ENCODE measurements at regions not wholly inside any gene's neighbourhood (a gene's known extent, or its start where the extent isn't known, plus 50 kb on each side); places are given as distances from the start of the nearest gene placed in this dataset.

DNA sequence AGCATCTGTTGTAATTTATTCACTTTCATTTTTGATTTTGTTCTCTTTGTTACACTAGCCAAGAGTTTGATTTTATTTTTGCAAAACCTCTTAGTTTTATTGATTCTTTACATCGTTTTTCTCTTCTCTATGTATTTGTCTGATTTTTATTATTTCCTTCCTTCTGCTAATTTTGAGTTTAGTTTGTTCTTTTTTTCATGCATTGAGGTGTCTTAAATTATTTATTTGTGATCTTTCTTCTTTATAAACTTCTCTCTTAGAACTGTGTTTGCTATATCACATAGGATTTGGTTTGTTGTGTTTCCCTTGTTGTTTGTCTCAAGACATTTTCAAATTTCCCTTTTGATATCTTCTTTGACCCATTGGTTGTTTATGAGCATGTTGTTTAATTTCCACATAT is 51.7 kb upstream of the NFKBIA start:
- no peak overlapping the region for H3K4me3 ChIP-seq (ENCODE audit: control insufficient read depth, low read depth, low read length)
- DNase-seq (ENCODE audit: low read depth) = no peak
- TF ChIP-seq, protein P1, sequence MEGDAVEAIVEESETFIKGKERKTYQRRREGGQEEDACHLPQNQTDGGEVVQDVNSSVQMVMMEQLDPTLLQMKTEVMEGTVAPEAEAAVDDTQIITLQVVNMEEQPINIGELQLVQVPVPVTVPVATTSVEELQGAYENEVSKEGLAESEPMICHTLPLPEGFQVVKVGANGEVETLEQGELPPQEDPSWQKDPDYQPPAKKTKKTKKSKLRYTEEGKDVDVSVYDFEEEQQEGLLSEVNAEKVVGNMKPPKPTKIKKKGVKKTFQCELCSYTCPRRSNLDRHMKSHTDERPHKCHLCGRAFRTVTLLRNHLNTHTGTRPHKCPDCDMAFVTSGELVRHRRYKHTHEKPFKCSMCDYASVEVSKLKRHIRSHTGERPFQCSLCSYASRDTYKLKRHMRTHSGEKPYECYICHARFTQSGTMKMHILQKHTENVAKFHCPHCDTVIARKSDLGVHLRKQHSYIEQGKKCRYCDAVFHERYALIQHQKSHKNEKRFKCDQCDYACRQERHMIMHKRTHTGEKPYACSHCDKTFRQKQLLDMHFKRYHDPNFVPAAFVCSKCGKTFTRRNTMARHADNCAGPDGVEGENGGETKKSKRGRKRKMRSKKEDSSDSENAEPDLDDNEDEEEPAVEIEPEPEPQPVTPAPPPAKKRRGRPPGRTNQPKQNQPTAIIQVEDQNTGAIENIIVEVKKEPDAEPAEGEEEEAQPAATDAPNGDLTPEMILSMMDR (conservative IDR thresholded peaks at IDR 0.05; ENCODE audit: control insufficient read depth, insufficient read depth, low read depth, low read length) = no peak

DNA sequence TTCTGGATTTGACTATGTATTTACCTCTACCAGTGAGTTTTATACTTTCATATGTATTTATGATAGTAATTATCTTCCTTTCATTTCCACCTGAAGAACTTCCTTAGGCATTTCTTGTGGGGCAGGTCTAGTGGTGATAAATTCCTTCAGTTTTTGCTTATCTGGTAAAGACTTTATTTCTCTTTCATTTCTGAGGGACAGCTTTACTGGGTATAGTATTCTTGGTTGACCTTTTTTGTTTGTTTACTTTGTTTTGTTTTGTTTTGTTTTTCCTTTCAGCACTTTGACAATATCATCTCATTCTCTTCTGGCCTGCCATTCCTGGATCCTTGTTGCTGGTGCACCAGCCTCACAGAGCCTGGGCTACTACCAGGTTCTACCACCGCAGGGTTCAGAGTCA is 53.9 kb upstream of the NFKBIA start:
- no peak for DNase-seq (ENCODE audit: low read depth)
- H3K4me3 ChIP-seq (ENCODE audit: control insufficient read depth, low read depth, low read length) = no peak overlapping the region
- TF ChIP-seq, protein P1 (conservative IDR thresholded peaks at IDR 0.05; ENCODE audit: control insufficient read depth, insufficient read depth, low read depth, low read length) = no peak

DNA sequence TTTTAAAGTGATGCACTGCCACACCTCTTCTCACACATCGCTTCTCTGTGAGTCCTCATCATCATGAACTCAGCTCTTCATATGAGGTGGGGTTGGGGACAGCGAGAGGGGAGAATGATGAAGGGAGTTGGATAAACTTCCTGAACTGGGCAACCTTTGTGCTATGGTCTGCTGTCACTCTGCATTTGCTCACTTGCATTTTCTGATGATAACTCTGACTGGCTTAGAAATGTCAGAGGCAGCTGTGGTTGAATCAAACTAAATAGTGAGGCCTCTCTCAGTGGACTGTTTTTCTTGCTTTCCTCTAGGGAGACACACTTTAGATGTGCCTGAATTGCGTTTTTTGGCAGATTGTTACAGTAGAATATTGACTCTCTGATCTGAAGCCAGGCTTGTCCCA is 55.2 kb upstream of the NFKBIA start:
- H3K4me3 ChIP-seq (ENCODE audit: control insufficient read depth, low read depth, low read length) = no peak overlapping the region
- TF ChIP-seq, protein P1 (conservative IDR thresholded peaks at IDR 0.05; ENCODE audit: control insufficient read depth, insufficient read depth, low read depth, low read length) = no peak
- no peak for DNase-seq (ENCODE audit: low read depth)

DNA sequence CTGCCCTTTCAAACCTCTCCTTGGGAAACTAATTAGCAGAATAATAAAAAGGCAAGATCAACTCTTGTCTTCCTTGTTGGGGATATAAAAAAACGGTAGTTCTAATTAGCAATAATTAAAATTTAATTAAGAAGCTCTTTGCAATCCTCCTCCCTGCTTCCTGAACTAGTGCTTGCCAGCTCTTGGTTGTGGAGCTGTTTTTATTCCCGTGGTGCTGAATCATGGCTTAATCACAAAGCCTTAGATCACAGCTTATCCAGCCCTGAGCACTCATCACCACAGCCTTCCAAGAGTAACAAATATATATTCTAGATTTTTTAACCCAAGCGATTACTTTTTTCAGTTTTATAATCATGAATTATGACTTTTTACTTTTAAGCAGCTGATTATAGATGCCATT is 63.2 kb upstream of the INSM2 start:
- TF ChIP-seq, protein P1 (conservative IDR thresholded peaks at IDR 0.05; ENCODE audit: control insufficient read depth, insufficient read depth, low read depth, low read length) = no peak
- H3K4me3 ChIP-seq (ENCODE audit: control insufficient read depth, low read depth, low read length) = no peak overlapping the region
- DNase-seq (ENCODE audit: low read depth) = peak; percentile 31

DNA sequence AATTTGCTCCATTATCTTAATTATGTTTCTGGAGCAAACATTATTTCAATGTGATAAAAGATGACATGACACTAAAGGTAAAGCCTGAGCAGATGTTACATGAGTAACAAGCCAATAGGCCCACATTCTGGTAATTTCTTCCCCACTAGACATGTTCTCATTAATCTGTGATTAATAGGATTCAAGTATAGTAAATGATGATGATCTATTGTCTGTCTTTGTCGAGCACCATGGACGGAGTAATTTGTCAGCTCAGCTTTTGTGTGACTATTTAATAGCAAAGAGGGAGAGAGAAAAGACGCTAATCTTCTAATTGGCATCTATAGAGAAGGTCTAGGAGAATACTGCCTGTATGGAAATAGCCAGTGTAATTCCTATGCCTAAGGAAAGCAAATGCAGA is 62.2 kb upstream of the INSM2 start:
- no peak for DNase-seq (ENCODE audit: low read depth)
- no peak overlapping the region for H3K4me3 ChIP-seq (ENCODE audit: control insufficient read depth, low read depth, low read length)
- TF ChIP-seq, protein P1 (conservative IDR thresholded peaks at IDR 0.05; ENCODE audit: control insufficient read depth, insufficient read depth, low read depth, low read length) = no peak

DNA sequence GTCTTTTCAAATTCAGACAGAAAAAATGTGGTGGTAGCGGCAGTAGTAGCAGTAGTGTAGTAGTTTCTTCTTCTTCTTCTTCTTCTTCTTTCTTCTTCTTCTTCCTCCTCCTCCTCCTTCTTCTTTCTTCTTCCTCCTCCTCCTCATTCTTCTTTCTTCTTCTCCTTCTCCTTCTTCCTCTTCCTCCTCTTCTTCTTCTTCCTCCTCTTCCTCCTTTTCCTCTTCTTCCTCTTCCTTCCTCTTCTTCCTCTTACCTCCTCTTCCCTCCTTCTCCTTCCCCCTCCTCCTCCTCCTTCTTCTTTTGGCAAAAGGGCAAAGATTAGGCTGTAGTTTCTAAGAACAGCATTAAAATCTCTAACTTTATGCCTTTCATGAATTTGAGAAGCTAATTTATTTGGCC is 59.6 kb upstream of the INSM2 start:
- TF ChIP-seq, protein P1 (conservative IDR thresholded peaks at IDR 0.05; ENCODE audit: control insufficient read depth, insufficient read depth, low read depth, low read length) = no peak
- H3K4me3 ChIP-seq (ENCODE audit: control insufficient read depth, low read depth, low read length) = no peak overlapping the region
- no peak for DNase-seq (ENCODE audit: low read depth)

DNA sequence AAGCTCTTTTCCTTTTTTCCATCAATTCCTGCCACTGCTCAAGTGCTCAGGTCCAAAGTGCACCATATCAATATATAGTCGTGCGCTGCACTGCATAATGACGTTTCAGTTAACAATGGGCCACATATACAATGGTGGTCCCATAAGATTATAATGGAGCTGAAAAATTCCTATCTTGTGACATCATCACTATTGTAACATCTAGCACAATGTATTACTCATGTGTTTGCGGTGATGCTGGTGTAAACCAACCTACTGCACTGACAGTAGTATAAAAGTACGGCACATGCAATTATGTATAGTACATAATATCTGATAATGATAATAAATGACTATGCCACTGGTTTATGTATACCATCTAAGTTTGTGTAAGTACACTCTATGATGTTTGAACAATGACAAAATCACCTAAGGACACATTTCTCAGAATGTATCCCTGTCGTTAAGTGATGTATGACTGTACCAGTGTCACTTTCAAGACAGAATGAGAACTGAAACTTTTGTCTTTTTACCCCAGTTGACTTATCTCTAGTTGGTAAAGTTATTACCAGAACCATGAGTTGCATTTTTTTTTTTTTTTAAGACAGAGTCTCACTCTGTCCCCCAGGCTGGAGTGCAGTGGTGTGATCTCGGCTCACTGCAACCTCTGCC is 53.7 kb upstream of the INSM2 start:
- H3K4me3 ChIP-seq (ENCODE audit: control insufficient read depth, low read depth, low read length) = no peak overlapping the region
- DNase-seq (ENCODE audit: low read depth) = peak; percentile 20
- TF ChIP-seq, protein P1 (conservative IDR thresholded peaks at IDR 0.05; ENCODE audit: control insufficient read depth, insufficient read depth, low read depth, low read length) = no peak
